Neural cell (in vitro differentiated cells): ENCODE measurements at regions not wholly inside any gene's neighbourhood (a gene's known extent, or its start where the extent isn't known, plus 50 kb on each side); places are given as distances from the start of the nearest gene placed in this dataset.

Experiments
- CTCF ChIP-seq: fragments of 450-650 bp; IDR thresholded peaks from 2 replicates; pipeline ENCODE4 v1.5.1; 2014; ENCODE audit warnings: antibody characterized with exemption, mild to moderate bottlenecking, moderate library complexity; ENCODE audit not compliant: poor library complexity, severe bottlenecking
- EP300 ChIP-seq: fragments of 450-650 bp; conservative IDR thresholded peaks from 2 replicates; pipeline ENCODE4 v1.6.1; 2014; ENCODE audit warnings: antibody characterized with exemption, mild to moderate bottlenecking, moderate library complexity; ENCODE audit not compliant: poor library complexity, severe bottlenecking
- EZH2 ChIP-seq: fragments of 200-600, 300-800 bp; shearing (Covaris generic), sonication (generic); IDR thresholded peaks from 2 replicates; pipeline ENCODE4 v1.6.1; 2014; ENCODE audit warnings: antibody characterized with exemption, low read length, borderline replicate concordance, mild to moderate bottlenecking; ENCODE audit not compliant: insufficient read depth, poor library complexity, severe bottlenecking
- POLR2AphosphoS5 ChIP-seq: IDR thresholded peaks from 2 replicates; pipeline ENCODE4 v1.6.1; 2012

GRCh38 chr9:19640014-19640413, 148.8 kb downstream of the SLC24A2 start:
- TF ChIP-seq EZH2 (no peak), POLR2AphosphoS5 (no peak), CTCF (no peak), EP300 (no peak)
